T-helper 2 cell (primary cell): ENCODE measurements at regions not wholly inside any gene's neighbourhood (a gene's known extent, or its start where the extent isn't known, plus 50 kb on each side); places are given as distances from the start of the nearest gene placed in this dataset.
"Not testable (repeated sequence)": the region's sequence is repeated elsewhere in the genome, so short reads cannot be mapped to it uniquely, and the experiment has no call there.

Experiments
- DNase-seq, 5 experiments: peaks; one replicate each; pipeline versions ENCODE4 v3.0.0 to v3.0.0-alpha.2; 2012 to 2022

GRCh38 chr2:43068631-43069517 is 157.5 kb downstream of the ZFP36L2 start:
- DNase-seq: no peak

GRCh38 chr2:43068041-43068533 is 158.3 kb downstream of the ZFP36L2 start:
- DNase-seq: no peak

GRCh38 chr2:43067254-43068040 is 159.0 kb downstream of the ZFP36L2 start:
- DNase-seq: no peak

GRCh38 chr2:43066541-43067253 is 159.7 kb downstream of the ZFP36L2 start:
- not testable (repeated sequence) for DNase-seq

- no peak for DNase-seq
Observed at GRCh38 chr2:43065871-43066270, 160.5 kb downstream of the ZFP36L2 start.

- DNase-seq: no peak
Observed at GRCh38 chr2:43065036-43065435, 161.4 kb downstream of the ZFP36L2 start.

GRCh38 chr2:43063096-43063495 is 163.3 kb downstream of the ZFP36L2 start:
- not testable (repeated sequence) for DNase-seq

- DNase-seq: no peak
Observed at GRCh38 chr2:43062058-43062457, 164.3 kb downstream of the ZFP36L2 start.

- no peak for DNase-seq
Observed at GRCh38 chr2:43060390-43061016, 165.9 kb downstream of the ZFP36L2 start.

- DNase-seq: peak in 4 of 5 experiments; percentile 15 to 80 (median 38)
Observed at GRCh38 chr2:43059183-43059897, 167.1 kb downstream of the ZFP36L2 start.

GRCh38 chr2:43058726-43059110 is 167.7 kb downstream of the ZFP36L2 start:
- no peak for DNase-seq

GRCh38 chr2:43057742-43058725 is 168.4 kb downstream of the ZFP36L2 start:
- DNase-seq: no peak

- DNase-seq: no peak
Observed at GRCh38 chr2:43057026-43057741, 169.2 kb downstream of the ZFP36L2 start.

GRCh38 chr2:43055985-43056384 is 170.4 kb downstream of the ZFP36L2 start:
- DNase-seq: no peak

GRCh38 chr2:43055086-43055912 is 171.1 kb downstream of the ZFP36L2 start:
- DNase-seq: no peak

- DNase-seq: no peak
Observed at GRCh38 chr2:43054367-43054766, 172.0 kb downstream of the ZFP36L2 start.

- DNase-seq: no peak
Observed at GRCh38 chr2:43052944-43053306, 173.5 kb downstream of the ZFP36L2 start.

- no peak for DNase-seq
Observed at GRCh38 chr2:43052204-43052943, 174.0 kb downstream of the ZFP36L2 start.
